CD4-positive, alpha-beta T cell treated with Interleukin-15 for 1 hour (primary cell): ENCODE measurements at regions not wholly inside any gene's neighbourhood (a gene's known extent, or its start where the extent isn't known, plus 50 kb on each side); places are given as distances from the start of the nearest gene placed in this dataset.
A peak's percentile ranks its signal among the peaks of the same experiment; 100 is the strongest.

Source experiments
- DNase-seq: peaks from one replicate; pipeline ENCODE4 v3.0.0-alpha.2; 2020

DNA sequence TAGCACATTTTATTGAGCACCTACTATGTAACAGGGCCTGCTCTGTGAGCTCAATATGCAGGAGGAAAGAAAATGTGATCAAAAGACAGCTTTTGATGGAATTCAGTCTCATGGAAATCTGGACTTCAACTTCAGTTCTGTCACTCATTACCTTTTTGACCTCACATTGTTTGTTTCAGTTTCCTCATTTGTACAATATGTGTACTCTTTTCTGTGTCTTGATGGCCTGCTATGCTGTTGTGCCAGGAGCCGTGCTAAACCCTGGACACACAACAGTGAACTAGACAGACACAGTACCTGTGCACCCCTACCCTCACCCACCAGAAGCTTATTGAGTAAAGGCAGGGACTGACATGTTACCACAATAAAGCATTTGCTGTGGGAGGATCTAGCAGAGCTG lies 162.9 kb upstream of the FGGY start:
- DNase-seq = no peak

DNA sequence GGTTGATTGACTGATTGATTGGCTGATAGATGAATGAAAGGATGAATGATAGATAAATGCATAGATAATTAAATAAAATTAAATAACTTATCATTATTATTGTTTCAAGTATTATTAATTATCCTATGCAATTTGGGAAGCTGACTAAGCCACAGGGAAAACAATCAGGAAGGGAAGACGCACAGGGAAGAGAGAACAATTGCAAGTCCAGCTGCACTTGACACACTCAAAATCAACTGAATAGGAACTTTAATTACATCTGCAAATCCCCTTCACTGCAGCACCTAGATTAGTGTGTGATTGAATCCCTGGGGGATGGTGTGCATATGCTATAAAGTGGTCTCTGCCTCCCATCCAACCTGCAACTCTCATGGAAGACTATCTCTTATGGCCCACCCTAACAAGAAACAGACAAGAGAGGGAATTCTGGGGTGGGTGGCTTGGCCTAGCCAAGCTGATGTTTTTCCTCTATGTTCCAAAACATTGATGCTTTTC lies 161.1 kb upstream of the FGGY start:
- no peak for DNase-seq

DNA sequence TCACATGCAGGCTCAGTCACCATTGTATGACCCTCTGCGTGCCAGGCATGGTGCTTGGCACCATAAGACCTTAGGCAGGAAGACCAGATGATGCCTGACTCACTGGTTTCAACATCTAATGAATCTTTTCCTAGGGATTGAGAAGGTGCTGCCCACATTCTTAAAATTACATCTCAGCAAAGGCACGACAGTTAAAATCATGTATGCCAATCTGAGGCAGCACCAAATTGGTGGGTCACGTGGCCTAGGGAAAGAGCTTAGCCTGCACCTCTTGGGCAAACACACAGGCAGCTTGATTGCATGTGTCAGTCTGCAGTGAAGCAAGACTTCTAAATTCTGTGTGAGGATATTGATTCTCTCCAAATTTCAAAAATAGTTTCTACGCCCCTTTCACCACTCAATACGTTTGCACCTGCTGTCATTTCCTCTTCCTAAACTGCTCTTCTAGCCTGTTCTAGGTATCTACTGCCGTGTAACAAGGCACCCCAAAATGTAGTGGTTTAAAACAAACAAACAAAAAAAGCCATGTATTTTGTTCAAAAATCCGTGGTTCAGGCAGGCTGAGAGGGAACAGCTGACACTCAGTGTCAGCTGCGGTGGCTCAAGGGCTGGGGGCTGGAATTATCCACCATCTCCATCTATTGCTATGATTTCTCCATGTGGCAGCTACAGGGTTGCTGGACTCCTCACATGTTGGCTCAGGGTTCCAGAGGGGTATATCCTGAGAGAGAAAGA lies 160.2 kb upstream of the FGGY start:
- no peak for DNase-seq

DNA sequence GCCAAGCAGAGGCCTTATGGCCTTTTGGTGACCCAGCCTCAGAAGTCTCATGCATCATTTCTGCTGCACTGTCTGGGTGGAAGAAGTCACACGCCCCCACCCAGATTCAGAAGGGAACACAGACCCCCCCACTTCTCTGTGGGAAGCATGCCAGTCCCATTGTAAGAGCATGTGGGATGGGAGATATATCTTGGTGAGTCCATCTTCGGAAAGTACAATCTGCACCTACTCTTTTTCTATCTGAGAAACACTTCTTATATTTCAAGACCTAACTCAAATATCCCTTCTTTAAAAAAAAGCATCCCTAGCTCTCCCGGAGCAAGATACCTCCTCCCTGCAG lies 159.6 kb upstream of the FGGY start:
- DNase-seq = no peak

DNA sequence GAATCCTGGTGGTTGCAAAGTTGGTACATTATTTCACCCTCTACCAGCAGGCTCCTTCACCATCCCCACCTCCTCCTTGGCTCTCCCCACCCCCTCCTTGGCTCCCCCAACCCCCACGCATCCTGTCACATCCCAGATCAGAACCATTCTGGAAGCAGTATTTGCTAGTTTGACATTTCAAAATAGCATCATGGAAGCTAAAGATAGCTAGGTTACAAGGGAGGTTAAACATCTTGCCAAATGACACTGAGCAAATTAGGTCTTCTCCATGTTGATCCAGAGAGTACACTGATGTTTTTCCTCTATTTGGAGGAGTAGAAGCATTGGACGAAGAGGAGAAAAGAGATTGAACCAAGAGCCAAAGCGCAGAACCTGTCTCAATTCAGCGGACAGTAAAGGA lies 158.9 kb upstream of the FGGY start:
- DNase-seq = no peak

DNA sequence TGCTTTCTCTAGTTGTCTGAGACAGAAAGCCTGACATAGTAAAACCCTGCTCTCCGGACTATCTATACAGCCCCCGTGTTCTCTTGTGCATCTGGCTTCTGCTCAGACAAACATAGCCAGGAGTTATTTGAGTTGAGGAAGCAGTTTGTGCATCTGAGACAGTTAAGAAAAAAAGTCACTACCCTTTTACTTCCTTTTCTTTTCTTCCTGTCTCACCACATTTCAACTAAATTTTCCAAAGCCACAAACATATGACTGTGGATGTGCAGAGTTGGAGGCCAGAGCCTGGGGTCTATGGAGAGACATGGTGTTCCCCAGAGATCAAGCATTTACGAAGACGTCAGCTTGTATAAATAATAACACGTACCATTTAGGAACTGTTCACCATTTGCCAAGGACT lies 158.5 kb upstream of the FGGY start:
- no peak for DNase-seq

DNA sequence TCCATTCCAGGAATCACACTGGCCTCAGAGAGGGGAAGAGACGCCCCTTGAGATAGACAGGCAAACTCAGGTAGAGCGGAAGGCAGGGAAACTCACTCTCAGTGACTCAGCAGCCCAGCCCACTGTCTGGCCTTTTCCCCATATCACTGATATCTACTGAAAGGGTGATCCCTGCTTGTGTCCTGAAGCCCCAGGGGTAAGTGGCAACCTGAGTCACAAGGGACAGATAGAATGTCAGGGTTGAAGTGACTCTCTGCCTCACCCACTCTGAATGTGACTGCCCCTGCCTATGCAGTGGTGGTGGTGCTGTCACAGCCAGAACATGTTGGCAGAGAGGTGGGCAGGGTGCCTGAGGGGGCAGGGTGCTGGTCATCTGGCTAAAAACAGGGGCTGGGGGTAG lies 157.5 kb upstream of the FGGY start:
- no peak for DNase-seq

DNA sequence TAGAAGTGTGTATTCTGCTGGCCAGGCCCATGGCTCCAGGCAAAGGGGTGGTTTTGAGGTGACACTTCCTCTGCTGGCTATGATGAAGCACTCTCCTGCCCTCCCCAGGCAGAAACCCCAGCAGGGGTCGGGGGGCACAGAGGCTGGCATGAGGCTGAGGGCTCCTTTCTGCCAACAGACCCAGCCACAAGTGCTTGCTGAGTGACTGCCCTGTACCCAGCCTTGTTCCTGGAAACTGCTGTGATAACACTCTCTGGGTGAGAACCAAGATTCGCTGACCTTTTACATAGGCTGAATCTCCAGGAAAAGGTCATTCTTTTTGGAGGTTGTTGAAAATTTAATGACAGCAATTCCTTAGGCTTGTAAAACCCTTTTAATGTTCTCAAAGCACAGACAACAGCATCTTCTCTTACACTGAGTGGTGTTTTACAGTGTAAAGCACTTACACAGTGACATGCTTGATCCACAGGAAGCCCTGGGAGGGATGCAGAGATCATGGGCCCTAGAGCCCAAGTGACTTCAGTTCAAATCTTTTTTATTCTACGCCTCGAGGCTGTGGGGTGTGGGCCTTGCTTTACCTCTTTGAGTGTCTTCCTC lies 155.5 kb upstream of the FGGY start:
- no peak for DNase-seq

DNA sequence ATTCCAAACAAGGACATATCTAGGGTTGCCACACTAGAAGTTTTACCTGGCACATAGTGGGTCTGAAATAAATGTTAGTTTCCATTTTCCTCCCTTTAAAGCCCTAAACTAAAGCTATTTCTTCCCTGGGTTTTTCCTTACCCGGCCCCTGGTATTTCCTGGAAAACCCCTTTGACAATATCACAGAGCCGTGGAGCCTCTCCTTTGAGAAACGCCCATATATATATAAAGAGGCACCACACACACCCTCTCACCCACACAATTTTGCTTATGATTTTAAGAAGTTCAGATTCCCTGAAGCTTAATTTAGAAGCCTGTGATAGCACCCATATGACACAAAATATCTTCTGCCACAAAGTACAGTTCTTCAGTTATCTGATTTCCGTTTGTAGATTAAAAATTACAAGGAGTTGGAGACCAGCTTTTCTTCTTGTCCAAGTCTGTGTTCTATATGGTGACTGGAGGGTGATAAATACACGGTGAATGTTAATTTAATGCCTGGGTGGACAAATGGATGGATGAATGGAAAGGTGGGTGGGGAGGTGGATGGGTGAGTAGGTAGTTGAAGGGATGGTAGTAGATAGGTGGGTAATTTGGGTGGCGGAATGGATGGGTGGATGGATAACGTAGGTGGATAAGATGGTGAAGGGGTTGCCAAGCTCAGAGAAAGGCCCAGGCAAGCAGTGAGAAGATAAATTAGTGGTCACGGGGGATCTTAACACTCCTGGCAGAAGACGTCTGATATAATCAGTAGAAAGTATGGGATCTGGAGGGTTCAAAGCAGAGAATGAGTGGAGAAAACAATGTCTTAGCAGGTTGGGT lies 154.4 kb upstream of the FGGY start:
- no peak for DNase-seq

DNA sequence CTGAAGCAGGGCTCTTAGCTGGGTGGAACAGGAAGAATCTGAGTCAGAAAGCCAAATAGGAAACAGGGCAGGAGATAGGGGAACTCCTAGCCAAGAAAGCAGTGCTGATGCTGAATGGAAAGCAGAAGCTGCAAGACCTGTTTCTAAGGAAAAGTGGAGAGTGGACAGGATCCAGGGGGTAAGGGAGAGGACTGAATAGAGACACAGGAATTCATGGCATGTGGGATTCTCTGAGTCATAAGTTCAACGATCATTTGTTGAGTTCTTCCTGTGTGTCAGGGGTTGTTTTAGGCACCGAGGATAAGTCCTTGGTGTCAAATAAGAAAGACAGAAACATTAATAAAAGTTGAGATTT lies 153.8 kb upstream of the FGGY start:
- no peak for DNase-seq

DNA sequence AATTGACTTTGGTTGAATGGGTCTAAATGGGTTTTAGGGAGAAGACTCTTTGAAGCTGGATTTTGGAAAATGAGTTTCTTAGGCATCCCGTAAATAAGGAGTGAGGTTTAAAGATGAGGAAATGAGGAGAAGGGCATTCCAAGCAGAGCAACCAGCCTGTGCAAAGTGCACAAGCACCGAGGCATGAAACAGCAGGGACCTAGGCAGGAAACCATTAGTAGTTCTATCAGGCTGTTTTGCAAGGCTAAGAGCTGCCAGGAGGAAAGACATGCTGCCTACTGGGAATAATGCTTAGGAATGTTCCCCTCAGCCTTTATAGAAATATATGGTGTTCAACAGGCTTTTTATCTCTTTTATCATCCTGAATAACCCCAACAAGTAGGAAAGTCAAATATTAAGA lies 153.1 kb upstream of the FGGY start:
- DNase-seq = no peak

DNA sequence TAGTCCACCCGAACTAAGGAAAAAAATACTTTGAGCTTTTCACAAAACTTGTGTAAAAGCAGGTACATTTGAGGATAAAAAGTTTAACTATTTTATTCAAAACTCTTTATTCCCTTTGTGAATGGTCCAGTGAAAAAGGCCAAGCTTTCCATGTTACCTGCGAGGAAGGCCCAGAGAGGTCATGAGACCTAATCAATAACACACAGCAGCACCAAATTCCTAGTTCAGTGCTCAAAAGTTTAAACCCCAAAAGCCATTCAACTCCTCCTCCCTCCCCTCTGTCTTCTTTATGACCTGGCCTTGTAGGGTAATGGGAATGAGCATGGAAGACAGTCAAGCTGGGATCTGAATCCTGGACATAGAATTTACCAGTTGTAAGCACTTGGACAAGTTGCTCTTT lies 151.9 kb upstream of the FGGY start:
- DNase-seq = no peak

DNA sequence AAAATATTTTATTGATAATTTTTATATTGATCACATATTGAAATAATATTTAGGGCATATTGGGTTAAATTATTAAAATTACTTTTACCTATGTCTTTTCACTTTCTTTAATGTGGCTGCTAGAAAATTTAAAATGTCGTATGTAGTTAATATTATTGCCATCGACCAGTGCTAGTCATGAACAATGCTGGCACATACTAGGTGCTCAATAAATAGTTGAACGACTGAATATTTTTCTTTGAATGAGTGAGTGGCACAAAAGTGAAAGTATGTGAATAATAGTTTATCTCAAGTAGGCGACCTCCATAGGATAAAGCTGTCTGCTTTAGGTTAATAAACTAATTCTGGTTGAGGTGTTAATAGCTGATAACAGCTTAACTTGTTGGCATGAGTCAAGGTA lies 150.8 kb upstream of the FGGY start:
- DNase-seq = no peak

DNA sequence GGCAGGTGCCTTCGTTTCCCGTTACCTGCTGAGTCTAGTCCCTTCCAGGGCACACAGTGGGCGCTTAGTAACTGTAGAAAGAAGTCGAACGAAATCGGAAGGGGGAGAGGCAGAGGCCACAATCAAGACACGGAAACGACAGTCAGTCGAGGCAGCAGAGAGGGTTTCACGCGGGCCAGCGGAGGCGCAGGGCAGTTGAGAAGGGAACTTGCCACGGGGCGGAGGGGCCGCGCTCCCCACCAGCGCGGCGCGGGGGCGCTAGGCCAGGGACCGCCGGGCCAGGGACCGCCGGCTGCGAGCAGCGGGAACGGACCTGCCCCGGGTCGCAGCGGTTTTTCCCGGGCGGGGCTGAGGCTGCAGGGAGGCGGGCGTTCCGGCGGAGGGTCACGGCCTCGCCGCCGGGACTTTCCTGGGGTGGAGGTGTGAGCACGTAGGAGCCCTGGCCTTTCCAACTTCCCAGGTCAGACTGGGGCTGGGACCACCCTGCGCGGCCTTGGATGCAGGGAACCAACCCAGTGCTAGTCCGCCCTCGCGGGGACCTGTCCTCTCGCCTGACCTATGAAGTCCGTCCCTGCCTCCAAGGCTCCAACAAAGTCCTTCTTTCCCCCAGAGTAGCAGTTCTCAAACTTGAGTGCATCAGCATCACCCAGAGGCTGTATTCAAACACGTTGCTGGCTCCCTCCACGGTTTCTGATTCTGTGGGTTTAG lies 150.1 kb upstream of the FGGY start:
- peak; percentile 60 for DNase-seq

DNA sequence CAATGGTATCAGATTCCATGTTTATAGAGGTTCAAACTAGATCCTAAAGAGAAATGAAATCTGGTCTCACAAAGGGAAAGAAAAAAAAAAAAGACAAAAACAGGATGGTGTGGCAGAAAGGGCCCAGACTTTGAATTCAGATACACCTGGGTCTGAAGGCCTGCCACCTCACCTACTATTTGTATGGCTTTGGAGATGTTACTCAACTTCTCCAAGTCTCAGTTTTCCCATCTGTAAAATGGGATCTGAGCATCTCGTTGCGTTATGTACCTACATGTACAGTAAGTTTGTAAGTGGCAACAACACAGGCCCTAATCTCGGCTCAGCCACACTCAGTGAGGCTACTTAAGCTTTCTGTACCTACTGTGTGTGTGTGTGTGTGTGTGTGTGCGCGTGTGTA lies 147.5 kb upstream of the FGGY start:
- DNase-seq = no peak

DNA sequence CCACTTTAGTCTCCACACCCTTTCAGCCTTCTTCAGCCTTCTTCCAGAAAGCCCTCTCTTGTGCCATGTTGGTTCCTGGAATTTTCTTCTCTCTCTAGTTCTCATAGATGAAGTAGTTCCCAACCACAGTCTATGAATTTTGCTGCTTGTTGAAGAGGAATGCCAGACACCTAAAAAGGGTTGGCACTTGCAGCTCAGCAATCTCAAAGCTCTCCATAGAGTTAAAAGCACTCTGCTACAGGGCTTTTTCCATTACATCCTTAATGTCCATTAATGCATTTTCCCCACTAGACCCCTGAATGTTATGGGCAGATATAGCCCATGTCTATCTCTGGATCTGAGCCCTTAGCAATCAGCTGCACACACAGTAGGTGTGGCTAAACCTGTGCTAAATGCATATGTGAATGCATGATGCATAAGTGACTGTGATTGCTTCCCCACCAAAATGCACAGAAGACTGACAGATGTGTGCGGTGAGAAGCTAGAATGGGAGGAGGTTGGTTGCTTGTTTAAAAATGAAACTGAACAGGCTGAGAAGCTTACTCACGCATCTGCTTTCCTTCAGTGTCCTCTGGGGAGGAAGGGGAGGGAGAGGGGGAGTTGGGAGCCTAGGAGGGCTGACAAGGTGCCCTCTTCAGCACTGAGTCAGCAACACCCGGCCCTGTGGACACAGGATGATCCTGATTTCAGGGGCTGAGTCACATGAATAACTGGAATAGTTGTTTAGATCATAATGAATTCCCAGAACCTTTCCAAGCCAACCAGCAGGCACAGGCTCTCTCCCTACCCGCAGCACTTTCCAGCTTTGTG lies 146.1 kb upstream of the FGGY start:
- no peak for DNase-seq

DNA sequence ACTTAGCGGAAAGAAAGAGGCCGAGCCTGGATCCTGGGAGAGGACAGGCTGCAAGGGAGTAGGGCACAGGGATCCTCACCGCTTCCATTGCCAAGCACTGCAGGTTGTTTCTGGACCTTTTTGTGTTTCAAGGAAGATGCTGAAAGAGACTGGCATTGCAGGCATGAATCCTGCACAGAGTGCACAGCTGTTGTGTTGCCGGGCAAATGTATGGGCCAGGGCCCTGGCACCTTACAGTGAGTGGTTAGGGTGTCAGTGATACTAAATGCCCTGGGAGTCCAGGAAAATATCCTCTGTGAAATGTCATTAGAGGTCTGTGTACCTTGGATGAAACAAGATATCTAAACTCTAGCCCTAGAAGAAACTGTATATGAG lies 145.5 kb upstream of the FGGY start:
- DNase-seq = no peak

DNA sequence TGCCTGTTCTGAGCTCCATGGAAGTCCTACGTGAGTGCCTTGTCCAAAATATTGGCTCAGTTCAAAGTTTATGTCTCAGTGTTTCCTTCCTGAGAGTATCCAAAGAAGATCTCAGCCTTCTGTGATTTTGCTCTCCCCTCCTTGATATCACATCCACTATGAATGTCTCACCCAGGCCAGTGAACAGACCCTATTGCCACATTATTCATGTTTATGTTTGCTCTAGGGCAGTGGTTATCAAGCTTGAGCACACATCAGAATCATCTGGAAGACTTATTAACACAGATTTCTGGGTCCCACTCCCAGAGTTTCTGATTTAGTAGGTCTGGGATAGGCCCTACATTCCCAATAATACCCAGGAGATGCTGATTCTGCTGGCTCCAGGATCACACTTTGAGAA lies 145.0 kb upstream of the FGGY start:
- no peak for DNase-seq

DNA sequence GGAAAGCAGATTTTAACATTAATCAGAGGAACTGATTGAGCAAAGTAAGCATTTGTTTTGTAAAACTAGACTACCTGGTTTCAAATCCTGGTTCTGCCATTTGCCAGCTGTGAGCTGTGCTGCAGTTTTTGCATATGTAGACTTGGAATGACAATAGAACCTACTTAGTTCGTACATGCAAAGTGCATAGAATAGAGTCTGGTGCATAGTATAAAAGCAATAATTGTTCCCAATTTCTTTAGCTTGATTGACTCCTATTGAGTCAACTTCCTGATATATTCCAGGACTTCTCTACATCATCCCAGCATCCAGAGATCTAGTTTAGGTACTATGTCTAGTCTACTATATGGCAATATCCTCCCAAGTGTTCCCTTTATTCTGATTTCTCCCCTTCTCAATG lies 144.4 kb upstream of the FGGY start:
- DNase-seq = no peak

DNA sequence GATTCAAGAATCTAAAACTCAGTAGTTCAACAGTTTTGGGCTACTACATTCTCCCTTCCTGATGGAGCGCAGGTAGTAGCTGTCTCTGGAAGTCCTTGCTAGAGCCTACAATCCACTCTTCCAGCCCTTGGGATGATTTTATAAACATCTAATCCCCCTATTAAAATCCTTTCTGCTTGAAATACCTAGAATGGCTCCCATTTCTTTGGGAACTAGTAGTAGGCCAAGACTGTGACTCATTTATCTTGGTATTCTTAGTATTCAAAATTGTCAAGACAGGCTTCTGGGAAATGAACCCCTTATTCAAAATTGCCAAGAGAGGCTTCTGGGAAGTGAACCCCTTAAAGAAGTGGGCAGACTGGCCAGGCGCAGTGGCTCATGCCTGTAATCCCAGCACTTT lies 142.5 kb upstream of the FGGY start:
- no peak for DNase-seq

DNA sequence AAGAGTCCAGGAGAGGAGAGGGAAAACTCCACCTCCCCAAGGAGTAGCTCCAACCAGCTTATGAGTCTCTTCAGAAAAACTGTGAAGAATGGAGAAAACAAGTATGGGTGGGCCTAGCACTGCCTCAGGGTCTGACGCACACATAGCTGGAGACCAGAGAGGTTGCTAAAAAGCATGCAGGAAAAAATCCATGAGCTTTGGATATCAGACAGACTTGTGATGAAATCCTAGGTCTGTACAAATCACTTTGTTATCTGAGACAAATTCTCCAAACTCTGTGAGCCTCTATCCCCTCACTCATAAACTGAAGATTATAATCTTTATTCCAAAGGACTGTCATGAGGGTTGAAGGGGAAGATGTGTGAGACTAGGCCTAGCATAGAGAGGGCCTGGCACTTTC lies 141.5 kb upstream of the FGGY start:
- no peak for DNase-seq

DNA sequence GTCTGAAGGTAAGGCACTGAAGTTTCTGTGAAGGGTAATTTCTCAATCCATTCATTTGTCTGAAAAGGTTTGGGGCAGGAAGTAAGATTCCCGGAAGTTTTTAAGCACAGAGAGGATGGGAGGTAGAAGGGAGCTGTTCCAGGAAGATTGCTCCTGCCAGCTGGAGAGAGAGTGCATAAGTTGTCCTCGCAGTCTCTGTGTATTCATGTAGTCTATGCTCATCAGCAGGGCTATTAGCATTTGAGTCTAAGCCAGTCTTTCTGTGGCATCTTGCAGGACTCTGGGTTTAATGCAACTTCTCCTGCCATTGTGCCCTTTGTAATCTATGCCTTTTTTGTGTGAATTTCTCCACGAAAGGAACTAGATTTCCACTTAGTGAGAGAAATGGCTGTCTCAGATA lies 140.8 kb upstream of the FGGY start:
- no peak for DNase-seq
